ENCODE measurements at regions not wholly inside any gene's neighbourhood (a gene's known extent, or its start where the extent isn't known, plus 50 kb on each side); places are given as distances from the start of the nearest gene placed in this dataset.

- no peak for DNase-seq (ENCODE audit: extremely low read depth, low read depth, low spot score)
These were observed 52.4 kb downstream of the CBLL2 start for GRCh38 chrX:22325096-22325495.

GRCh38 chrX:22329783-22330182, 57.1 kb downstream of the CBLL2 start:
- DNase-seq (ENCODE audit: extremely low read depth, low read depth, low spot score), result no peak

GRCh38 chrX:22338740-22339139, 66.0 kb downstream of the CBLL2 start:
- DNase-seq (ENCODE audit: extremely low read depth, low read depth, low spot score), result no peak

- no peak for DNase-seq (ENCODE audit: extremely low read depth, low read depth, low spot score)
These were observed 66.7 kb downstream of the CBLL2 start for GRCh38 chrX:22339459-22339858.

- no peak for DNase-seq (ENCODE audit: extremely low read depth, low read depth, low spot score)
These were observed 67.4 kb downstream of the CBLL2 start for GRCh38 chrX:22340022-22340616.

- no peak for DNase-seq (ENCODE audit: extremely low read depth, low read depth, low spot score)
These were observed 70.5 kb downstream of the CBLL2 start for GRCh38 chrX:22343192-22343591.

- no peak for DNase-seq (ENCODE audit: extremely low read depth, low read depth, low spot score)
These were observed 73.2 kb downstream of the CBLL2 start for GRCh38 chrX:22345884-22346283.

- DNase-seq (ENCODE audit: extremely low read depth, low read depth, low spot score), result no peak
These were observed 74.8 kb downstream of the CBLL2 start for GRCh38 chrX:22347491-22347890.

- DNase-seq (ENCODE audit: extremely low read depth, low read depth, low spot score), result no peak
These were observed 76.4 kb downstream of the CBLL2 start for GRCh38 chrX:22349116-22349515.

- no peak for DNase-seq (ENCODE audit: extremely low read depth, low read depth, low spot score)
These were observed 78.4 kb downstream of the CBLL2 start for GRCh38 chrX:22351076-22351475.

GRCh38 chrX:22351966-22352365, 79.3 kb downstream of the CBLL2 start:
- no peak for DNase-seq (ENCODE audit: extremely low read depth, low read depth, low spot score)

- no peak for DNase-seq (ENCODE audit: extremely low read depth, low read depth, low spot score)
These were observed 84.9 kb downstream of the CBLL2 start for GRCh38 chrX:22357621-22358020.

GRCh38 chrX:22360129-22360528, 87.4 kb downstream of the CBLL2 start:
- no peak for DNase-seq (ENCODE audit: extremely low read depth, low read depth, low spot score)

GRCh38 chrX:22365460-22365859, 92.7 kb downstream of the CBLL2 start:
- no peak for DNase-seq (ENCODE audit: extremely low read depth, low read depth, low spot score)

- DNase-seq (ENCODE audit: extremely low read depth, low read depth, low spot score), result no peak
These were observed 93.5 kb downstream of the CBLL2 start for GRCh38 chrX:22366166-22366702.

- no peak for DNase-seq (ENCODE audit: extremely low read depth, low read depth, low spot score)
These were observed 94.2 kb downstream of the CBLL2 start for GRCh38 chrX:22366906-22367305.

- no peak for DNase-seq (ENCODE audit: extremely low read depth, low read depth, low spot score)
These were observed 100.4 kb downstream of the CBLL2 start for GRCh38 chrX:22373094-22373493.

- DNase-seq (ENCODE audit: extremely low read depth, low read depth, low spot score), result no peak
These were observed 101.1 kb downstream of the CBLL2 start for GRCh38 chrX:22373766-22374165.

- DNase-seq (ENCODE audit: extremely low read depth, low read depth, low spot score), result no peak
These were observed 103.7 kb downstream of the CBLL2 start for GRCh38 chrX:22376369-22376768.

GRCh38 chrX:22378296-22378695, 105.6 kb downstream of the CBLL2 start:
- no peak for DNase-seq (ENCODE audit: extremely low read depth, low read depth, low spot score)

- DNase-seq (ENCODE audit: extremely low read depth, low read depth, low spot score), result no peak
These were observed 111.3 kb downstream of the CBLL2 start for GRCh38 chrX:22383988-22384387.

GRCh38 chrX:22389556-22390179, 117.0 kb downstream of the CBLL2 start:
- no peak for DNase-seq (ENCODE audit: extremely low read depth, low read depth, low spot score)

Data from glomerular endothelial cell (primary cell).